Motor neuron (in vitro differentiated cells): ENCODE measurements at regions not wholly inside any gene's neighbourhood (a gene's known extent, or its start where the extent isn't known, plus 50 kb on each side); places are given as distances from the start of the nearest gene placed in this dataset.
"Not testable (repeated sequence)": the region's sequence is repeated elsewhere in the genome, so short reads cannot be mapped to it uniquely, and the experiment has no call there.

ENCODE experiments used
- ATAC-seq, 8 experiments: fragments of 200-7000 bp; cut with Tn5 transposase; replicated peaks in 6 of 8; 2 replicates each; pipeline ENCODE4 v1.8.0; 2021; ENCODE audit warnings: mild to moderate bottlenecking in 8 of 8, moderate library complexity in 8 of 8
- H3K27ac ChIP-seq, 2 donors: fragments of 250-450 bp; sonication (Bioruptor Pico); 2 replicates each; pipeline ENCODE4 v1.9.0; 2021; ENCODE audit warnings: antibody characterized with exemption in 2 of 2, mild to moderate bottlenecking in 2 of 2, moderate library complexity in 1 of 2
- H3K4me1 ChIP-seq, 2 donors: fragments of 250-450 bp; sonication (Bioruptor Pico); replicated peaks in 1 of 2; 2 replicates each; pipeline ENCODE4 v1.6.1; 2021; ENCODE audit warnings: antibody characterized with exemption in 2 of 2, mild to moderate bottlenecking in 2 of 2, moderate library complexity in 1 of 2
- H3K4me3 ChIP-seq, 5 donors: fragments of 250-450 bp; sonication (Bioruptor Pico); 2 replicates each; pipeline ENCODE4 v1.9.0; 2021; ENCODE audit warnings: antibody characterized with exemption in 5 of 5, mild to moderate bottlenecking in 5 of 5, moderate library complexity in 4 of 5
- WGBS, 10 experiments: fragments of 450-650 bp; shearing (Covaris generic); methylation state at CpG; one replicate each; pipeline ENCODE4 v1.0.0; 2022; 5-methylcytosine and 5-hydroxymethylcytosine counted together
- in situ Hi-C, 9 experiments: fragments of 400-800 bp; cut with MboI; loops; one replicate each; pipeline ENCODE4 v1.15.0; 2021; ENCODE audit warnings: low sequenced_read_pairs in 9 of 9, low pct_unique_long_range_greater_than_20kb in 2 of 9; ENCODE audit not compliant: unreplicated experiment in 9 of 9

DNA sequence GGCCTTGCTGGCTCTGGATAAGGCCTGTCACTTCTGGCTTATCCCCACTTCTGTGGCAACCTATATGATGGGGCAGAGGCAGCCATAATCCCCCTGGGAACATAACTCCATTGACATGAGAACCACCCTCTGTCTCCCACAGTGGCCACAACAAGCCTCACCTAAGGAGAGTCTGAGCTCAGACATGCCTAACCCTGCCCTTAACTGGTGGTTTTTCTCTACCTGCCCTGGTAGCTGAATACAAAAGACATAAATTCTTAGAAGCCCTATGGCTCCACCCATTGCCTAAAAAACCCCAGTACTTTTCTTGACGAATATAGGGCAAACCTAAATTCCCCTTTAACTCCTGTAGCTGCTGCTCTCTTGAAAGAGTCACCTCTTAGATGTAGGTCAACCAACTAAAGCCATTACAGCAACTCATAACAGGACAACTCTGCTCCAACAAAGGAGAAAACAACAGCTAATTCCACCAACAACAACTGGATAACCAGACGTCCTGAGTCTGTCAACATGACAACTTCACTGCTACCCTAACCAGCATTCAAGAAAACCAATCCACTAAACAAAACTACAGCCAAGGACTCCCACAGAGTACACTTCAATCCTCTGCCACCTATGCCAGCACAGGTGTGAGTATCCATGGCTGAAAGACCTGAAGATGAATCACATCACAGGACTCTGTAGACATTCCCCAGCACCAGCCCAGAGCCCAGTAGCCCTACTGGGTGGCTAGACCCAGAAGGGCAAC lies 427.7 kb downstream of the PRELID2 start:
- Histone ChIP-seq H3K4me1 (no peaks in the 10 kb centered on the region), H3K4me3 (no peak overlapping the region), H3K27ac (no peak overlapping the region)
- no peak for ATAC-seq
- 0 to 80% (median 44%) methylated on average over 1 to 2 of the region's 2 CpGs; no CpG with 5 or more reads in 4 of the 10 experiments for WGBS, 10 experiments
- in situ Hi-C loops: no loop called here

DNA sequence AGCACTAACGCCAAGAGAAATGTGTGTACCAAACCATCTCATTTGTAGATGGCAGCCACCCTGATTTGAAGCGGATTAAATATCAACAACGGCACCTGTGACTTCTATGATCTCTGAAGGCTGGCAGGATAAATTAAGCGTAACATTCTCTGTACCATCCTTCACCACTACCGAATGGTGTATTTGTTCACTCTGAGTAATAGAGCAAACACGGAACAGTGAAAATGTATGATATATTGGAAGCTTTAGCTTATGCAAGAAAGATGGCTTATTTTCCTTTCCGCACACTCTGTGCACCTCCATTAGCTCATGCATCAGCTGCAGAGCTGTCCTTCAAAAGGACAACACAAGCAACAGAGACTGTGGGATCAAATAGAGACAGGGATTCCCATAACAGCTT lies 431.1 kb downstream of the PRELID2 start:
- ATAC-seq: peak in 3 of 8 experiments; percentile 35 to 76 (median 65)
- no peaks in the 10 kb centered on the region for H3K4me1 ChIP-seq
- H3K4me3 ChIP-seq: no peak overlapping the region
- in situ Hi-C loops: no loop called here
- H3K27ac ChIP-seq: no peak overlapping the region
- WGBS, 10 experiments: 0 to 89% (median 80%) methylated on average over 2 to 7 of the region's 7 CpGs; no CpG with 5 or more reads in 2 of the 10 experiments

DNA sequence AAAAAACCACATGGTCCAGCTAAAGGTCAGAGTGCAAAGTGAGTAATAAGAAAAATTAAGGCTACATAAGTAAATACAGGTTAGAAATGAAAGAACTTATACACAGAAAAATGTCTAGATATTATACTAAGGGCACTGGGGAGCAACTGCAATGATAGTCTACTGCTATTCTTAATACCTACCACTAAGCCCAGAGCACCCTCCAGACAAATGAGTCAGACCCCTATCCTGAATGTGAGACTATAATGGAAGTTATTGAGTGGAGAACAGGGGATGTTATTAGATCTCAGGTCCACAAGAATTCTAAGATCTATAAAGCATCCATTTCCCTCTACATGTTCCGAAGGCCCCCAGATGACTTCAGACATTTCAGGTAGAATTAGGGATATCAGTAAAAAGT lies 438.3 kb downstream of the PRELID2 start:
- 17 to 100% (median 83%) methylated on average over 1 of the region's 1 CpG; no CpG with 5 or more reads in 1 of the 10 experiments for WGBS, 10 experiments

DNA sequence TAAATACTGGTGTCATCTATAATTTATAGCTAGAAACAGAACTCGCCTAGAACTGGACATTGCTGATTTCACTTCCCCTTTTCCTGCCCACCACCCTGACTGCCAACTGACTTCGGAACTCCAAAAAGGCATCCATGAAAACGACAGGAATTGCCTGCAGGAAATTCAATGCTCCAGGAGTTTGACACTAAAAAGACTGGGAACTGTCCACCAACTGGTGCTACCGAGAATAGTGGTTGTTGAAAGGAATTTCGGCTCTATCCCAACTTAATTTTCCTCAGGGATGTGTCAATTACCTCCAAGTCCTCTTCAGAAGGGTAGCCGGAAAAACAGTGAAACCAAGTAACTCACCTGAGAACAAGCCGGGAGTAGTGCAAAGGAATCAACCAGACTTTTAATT lies 440.0 kb downstream of the PRELID2 start:
- H3K27ac ChIP-seq, ATAC-seq, H3K4me1 ChIP-seq, in situ Hi-C loops, H3K4me3 ChIP-seq: not testable (repeated sequence)
- 72 to 90% (median 83%) methylated on average over 2 to 7 of the region's 7 CpGs; no CpG with 5 or more reads in 6 of the 10 experiments for WGBS, 10 experiments

More for the DNA sequence above, 438.3 kb downstream of the PRELID2 start:
- Histone ChIP-seq H3K4me3 (no peak overlapping the region), H3K4me1 (no peaks in the 10 kb centered on the region), H3K27ac (no peak overlapping the region)
- no peak for ATAC-seq
- in situ Hi-C loops: no loop called here

DNA sequence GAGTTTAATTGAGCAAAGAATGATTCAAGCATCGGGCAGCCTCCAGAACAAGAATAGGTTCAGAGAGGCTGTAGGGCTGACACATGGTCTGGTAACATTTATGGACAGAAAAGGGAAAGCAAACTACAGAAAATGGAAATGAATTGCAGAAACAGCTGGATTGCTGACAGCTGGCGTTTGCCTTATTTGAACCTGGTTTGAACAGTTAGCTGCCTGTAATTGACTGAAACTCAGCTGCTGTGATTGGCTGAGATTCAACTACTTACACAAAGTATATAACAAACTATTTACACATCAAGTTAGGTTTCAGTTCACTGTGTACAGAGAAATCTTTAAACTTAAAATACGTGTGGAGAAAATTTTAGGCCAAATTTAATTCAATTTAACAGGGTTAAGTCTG lies 441.7 kb downstream of the PRELID2 start:
- ATAC-seq: no peak
- in situ Hi-C loops: no loop called here
- no peaks in the 10 kb centered on the region for H3K4me1 ChIP-seq
- no peak overlapping the region for H3K4me3 ChIP-seq
- 18 to 100% (median 63%) methylated on average over 1 to 3 of the region's 3 CpGs; no CpG with 5 or more reads in 1 of the 10 experiments for WGBS, 10 experiments
- no peak overlapping the region for H3K27ac ChIP-seq

DNA sequence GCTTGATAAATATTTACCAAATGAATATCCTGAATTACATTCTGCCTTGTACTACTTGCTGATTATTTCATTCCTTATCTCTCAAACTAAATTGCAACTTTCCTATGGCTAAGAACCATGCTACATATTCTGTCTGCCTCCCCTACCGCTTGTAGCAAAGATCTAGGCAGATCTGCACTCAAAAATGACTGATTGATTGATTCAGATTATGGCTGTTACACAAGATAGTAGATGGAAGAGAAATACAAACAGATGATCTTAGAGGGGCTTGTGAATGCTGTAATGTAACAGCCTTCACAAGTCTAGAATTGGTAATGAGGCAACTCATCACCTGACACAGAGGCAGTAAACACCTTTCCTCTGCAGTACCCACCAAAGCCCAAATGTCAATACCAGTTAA lies 446.1 kb downstream of the PRELID2 start:
- no peaks in the 10 kb centered on the region for H3K4me1 ChIP-seq
- H3K4me3 ChIP-seq: no peak overlapping the region
- ATAC-seq: no peak
- H3K27ac ChIP-seq: no peak overlapping the region
- in situ Hi-C loops: no loop called here
- 0 to 20% (median 0%) methylated on average over 1 of the region's 1 CpG; no CpG with 5 or more reads in 3 of the 10 experiments for WGBS, 10 experiments

DNA sequence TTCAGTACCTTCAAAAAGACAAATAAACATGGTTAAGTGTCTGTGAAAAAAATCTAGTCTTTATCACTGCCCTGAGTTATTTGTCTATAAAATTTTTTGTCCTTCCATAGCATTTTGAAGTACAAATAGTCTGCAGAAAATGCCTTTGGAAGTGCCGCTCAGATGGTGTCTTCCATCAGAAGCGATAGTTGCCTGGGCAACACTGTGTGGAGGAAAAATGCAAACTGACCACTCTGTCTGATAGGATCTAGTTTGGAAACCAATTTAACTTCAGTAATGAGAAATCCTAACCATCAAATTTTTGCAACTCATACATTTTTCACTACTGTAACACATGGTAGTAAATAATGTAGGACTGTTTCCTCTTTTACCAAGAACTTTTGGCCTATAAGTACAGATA lies 449.9 kb downstream of the PRELID2 start:
- Histone ChIP-seq H3K4me1 (no peaks in the 10 kb centered on the region), H3K4me3 (no peak overlapping the region), H3K27ac (no peak overlapping the region)
- WGBS, 10 experiments: 77 to 100% (median 93%) methylated on average over 1 to 2 of the region's 2 CpGs; no CpG with 5 or more reads in 1 of the 10 experiments
- no peak for ATAC-seq
- in situ Hi-C loops: no loop called here

DNA sequence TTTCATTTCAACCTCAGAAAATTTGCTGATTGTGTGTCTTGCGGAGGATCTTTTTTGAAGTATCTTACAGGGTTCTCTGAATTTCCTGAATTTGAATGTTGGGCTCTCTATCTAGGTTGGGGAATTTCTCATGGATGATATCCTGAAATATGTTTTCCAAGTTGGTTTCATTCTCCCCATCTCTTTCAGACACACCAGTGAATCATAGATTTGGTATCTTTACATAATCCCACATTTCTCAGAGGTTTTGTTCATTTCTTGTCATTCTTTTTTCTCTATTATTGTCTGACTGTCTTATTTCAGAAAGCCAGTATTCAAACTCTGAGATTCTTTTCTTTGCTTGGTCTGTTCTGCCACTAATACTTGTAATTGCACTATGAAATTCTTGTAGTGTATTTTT lies 456.9 kb downstream of the PRELID2 start:
- in situ Hi-C loops: no loop called here
- Histone ChIP-seq H3K4me1 (no peaks in the 10 kb centered on the region), H3K27ac (no peak overlapping the region), H3K4me3 (no peak overlapping the region)
- ATAC-seq: no peak
- WGBS, 10 experiments: 13 to 100% (median 90%) methylated on average over 1 of the region's 1 CpG; no CpG with 5 or more reads in 1 of the 10 experiments

DNA sequence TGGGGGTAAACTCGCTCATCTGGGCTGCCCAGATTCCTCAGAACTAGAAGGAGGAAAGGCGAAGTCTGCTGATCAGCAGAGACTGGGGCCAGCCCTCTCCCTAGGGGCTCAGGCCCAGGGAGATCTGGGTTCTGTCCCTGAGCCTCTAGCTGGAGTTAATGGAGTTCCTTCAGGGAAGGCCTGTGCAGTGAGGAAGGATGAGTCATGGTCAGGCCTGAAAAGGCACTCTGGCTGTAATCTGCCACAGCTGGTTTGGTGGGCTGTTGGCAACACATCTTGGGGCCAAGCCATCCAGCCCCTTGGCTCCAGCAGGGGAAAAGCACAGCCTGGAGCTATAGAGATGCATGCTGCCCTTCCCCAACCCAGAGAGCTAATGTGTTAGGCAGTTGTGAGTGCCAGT lies 459.6 kb downstream of the PRELID2 start:
- 17 to 100% (median 53%) methylated on average over 1 to 2 of the region's 2 CpGs; no CpG with 5 or more reads in 5 of the 10 experiments for WGBS, 10 experiments
- no peaks in the 10 kb centered on the region for H3K4me1 ChIP-seq
- H3K27ac ChIP-seq: no peak overlapping the region
- no peak for ATAC-seq
- in situ Hi-C loops: no loop called here
- H3K4me3 ChIP-seq: no peak overlapping the region

DNA sequence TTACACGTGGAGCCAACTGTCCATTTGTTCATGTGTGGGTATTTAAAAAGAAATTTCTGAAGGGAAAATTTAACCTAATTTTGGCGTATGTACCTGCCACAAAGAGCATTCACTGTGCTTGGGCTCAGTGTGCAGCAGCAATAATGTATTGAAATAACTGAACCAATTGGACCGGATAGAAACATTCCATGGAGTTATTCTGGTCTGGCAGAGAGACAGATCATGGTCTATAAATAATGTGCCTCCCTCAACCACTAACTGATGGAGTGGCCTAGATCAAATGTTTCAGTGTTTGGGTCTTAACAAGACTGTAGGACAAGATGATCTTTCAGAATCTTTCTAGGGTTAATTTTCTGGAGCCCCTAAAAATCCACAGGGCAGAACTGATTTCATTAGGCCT lies 469.7 kb downstream of the PRELID2 start:
- Histone ChIP-seq H3K27ac (no peak overlapping the region), H3K4me1 (no peaks in the 10 kb centered on the region), H3K4me3 (no peak overlapping the region)
- in situ Hi-C loops: no loop called here
- no peak for ATAC-seq
- 42 to 94% (median 77%) methylated on average over 2 to 3 of the region's 3 CpGs; no CpG with 5 or more reads in 1 of the 10 experiments for WGBS, 10 experiments

DNA sequence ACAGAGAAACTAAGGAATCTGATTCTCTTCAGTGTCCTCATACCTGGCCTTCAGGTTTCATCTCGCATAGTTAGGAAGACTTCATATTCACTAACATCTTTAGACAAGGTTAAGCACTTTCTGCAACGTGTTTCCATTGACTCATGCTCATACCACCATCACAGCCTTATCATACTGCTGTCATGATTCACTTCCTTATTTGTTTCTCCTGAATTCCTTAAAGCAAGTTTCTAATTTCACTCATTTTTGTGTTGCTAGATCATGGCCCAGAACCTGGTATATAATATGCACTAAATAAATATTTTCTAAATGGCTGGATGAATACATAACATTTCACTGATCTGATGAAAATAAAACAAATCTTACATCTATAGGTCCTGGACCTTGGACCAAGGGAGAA lies 472.9 kb downstream of the PRELID2 start:
- H3K4me1 ChIP-seq: peaks cover 2 to 8% of the 10 kb centered on the region in 2 donors
- no peak overlapping the region for H3K4me3 ChIP-seq
- in situ Hi-C loops: no loop called here
- ATAC-seq: peak in 1 of 8 experiments; percentile 45
- WGBS, 10 experiments: 5 to 100% (median 63%) methylated on average over 1 to 2 of the region's 2 CpGs; no CpG with 5 or more reads in 2 of the 10 experiments
- no peak overlapping the region for H3K27ac ChIP-seq

DNA sequence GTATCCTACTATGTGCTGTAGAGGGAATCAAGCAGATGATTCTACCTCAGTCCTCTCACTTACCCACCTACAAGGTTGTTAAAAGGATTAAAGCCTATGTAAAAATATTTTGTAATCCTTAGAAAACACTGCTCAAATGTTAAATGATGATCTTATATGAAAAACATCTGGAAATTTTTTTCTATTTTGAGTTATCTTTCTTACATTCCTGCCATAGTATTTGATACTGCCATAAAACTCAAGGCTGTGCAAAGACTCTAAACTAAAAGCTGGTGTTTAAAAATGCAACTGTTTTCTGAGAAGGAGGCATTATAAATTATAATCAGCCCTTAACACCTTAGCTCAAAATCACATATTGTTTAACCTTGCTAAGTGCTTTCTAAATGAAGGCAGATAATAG lies 474.2 kb downstream of the PRELID2 start:
- ATAC-seq: no peak
- Histone ChIP-seq H3K27ac (no peak overlapping the region), H3K4me1 (peaks cover 2 to 8% of the 10 kb centered on the region in 2 donors), H3K4me3 (no peak overlapping the region)
- in situ Hi-C loops: no loop called here

DNA sequence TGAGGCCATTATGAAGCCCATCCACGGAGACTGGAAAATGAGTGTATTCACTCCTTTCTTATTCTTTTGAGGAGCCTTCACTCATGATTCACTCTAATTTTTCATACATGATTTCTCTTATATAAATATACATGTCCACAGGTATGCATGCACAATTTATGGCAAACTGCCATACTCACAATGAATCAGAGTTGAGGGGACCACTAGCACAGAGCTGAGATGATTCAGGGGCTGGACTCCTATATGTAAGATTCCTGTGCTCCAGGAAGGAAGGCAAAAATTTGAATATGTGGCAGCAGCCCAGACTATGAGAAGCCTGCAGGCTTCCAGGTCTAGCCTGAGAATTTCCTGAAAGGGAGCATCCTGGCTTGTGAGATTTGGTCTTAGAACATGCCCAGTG lies 484.6 kb downstream of the PRELID2 start:
- 0 to 100% (median 80%) methylated on average over 1 of the region's 1 CpG; no CpG with 5 or more reads in 5 of the 10 experiments for WGBS, 10 experiments
- Histone ChIP-seq H3K27ac (no peak overlapping the region), H3K4me1 (peaks cover 0 to 9% of the 10 kb centered on the region in 2 donors), H3K4me3 (no peak overlapping the region)
- in situ Hi-C loops: no loop called here
- peak in 3 of 8 experiments; percentile 50 to 66 (median 63) for ATAC-seq
